GM12875 (cell line): ENCODE measurements at regions not wholly inside any gene's neighbourhood (a gene's known extent, or its start where the extent isn't known, plus 50 kb on each side); places are given as distances from the start of the nearest gene placed in this dataset.

ENCODE experiments used
- H3K4me3 ChIP-seq: one replicate; pipeline ENCODE4 v1.5.1; 2011; ENCODE audit warnings: low read depth, low read length, control low read depth
- TF ChIP-seq, protein P1 (sequence below): IDR thresholded peaks from 2 replicates; pipeline ENCODE4 v1.5.1; 2011; ENCODE audit warnings: low read depth, mild to moderate bottlenecking, control low read depth, inconsistent platforms, low read length, moderate library complexity, borderline replicate concordance; ENCODE audit not compliant: insufficient read depth

- no peak overlapping the region for H3K4me3 ChIP-seq
- TF ChIP-seq, protein P1, sequence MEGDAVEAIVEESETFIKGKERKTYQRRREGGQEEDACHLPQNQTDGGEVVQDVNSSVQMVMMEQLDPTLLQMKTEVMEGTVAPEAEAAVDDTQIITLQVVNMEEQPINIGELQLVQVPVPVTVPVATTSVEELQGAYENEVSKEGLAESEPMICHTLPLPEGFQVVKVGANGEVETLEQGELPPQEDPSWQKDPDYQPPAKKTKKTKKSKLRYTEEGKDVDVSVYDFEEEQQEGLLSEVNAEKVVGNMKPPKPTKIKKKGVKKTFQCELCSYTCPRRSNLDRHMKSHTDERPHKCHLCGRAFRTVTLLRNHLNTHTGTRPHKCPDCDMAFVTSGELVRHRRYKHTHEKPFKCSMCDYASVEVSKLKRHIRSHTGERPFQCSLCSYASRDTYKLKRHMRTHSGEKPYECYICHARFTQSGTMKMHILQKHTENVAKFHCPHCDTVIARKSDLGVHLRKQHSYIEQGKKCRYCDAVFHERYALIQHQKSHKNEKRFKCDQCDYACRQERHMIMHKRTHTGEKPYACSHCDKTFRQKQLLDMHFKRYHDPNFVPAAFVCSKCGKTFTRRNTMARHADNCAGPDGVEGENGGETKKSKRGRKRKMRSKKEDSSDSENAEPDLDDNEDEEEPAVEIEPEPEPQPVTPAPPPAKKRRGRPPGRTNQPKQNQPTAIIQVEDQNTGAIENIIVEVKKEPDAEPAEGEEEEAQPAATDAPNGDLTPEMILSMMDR: no peak
These were observed 63.1 kb upstream of the PDHA1 start for GRCh38 chrX:19280636-19281035.

DNA sequence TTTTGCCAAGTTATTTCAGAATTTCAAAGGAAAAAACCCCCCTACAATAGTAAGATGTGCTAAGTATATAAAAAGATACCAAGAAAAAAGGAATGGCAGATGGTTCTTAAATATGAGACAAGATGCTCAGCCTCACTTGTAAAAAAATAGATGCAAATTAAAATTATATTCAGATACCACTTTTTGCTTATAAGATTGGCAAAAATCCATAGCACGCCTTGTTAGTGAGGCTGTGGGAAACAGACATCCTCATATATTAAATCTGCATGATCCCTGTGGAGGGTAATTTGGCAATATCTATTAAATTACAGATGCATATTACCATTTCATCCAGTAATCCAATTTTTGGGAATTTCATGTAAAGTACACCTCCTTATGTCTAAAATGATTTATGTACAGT lies 62.5 kb upstream of the PDHA1 start:
- TF ChIP-seq, protein P1: no peak
- H3K4me3 ChIP-seq: no peak overlapping the region

GRCh38 chrX:19283597-19284339 lies 60.0 kb upstream of the PDHA1 start:
- TF ChIP-seq, protein P1: no peak
- no peak overlapping the region for H3K4me3 ChIP-seq

DNA sequence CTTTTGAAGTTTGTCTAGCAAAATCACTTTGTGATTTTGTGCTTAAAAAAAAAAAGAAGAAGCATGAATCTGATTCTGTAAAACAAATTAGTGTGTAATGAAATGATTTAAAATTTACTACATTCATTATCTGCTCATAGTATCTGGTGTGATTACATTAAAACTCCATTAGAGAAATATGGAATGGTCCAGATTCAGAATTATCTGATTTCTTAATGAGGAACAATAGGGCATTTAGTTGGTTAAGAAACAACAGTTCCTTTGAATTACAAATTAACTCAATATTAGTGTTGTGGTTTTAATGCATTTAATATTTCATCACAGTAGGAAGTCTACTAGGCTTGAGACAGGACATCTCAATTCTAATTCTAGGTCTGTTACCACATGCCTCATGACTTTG lies 57.9 kb upstream of the PDHA1 start:
- H3K4me3 ChIP-seq: no peak overlapping the region
- TF ChIP-seq, protein P1: no peak

DNA sequence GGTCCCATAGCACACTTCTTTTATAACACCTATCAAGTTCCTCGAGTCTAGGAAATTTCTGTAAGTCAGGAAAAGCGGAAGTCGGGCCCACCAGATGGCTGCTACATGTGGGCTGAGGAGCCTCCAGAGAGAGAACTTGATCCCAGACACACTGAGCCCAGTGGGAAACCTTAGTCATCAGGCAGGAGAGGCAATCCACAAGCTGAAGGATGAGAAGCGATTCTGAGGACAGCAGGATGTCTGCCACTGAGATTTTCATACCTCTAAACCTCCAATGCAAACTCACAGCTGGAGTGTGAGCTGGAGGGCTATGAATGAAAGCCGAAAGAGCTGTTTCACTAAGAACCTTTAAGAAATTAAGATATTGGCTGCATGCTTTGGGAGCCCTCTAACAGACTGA lies 52.6 kb upstream of the PDHA1 start:
- H3K4me3 ChIP-seq: no peak overlapping the region
- TF ChIP-seq, protein P1: no peak

DNA sequence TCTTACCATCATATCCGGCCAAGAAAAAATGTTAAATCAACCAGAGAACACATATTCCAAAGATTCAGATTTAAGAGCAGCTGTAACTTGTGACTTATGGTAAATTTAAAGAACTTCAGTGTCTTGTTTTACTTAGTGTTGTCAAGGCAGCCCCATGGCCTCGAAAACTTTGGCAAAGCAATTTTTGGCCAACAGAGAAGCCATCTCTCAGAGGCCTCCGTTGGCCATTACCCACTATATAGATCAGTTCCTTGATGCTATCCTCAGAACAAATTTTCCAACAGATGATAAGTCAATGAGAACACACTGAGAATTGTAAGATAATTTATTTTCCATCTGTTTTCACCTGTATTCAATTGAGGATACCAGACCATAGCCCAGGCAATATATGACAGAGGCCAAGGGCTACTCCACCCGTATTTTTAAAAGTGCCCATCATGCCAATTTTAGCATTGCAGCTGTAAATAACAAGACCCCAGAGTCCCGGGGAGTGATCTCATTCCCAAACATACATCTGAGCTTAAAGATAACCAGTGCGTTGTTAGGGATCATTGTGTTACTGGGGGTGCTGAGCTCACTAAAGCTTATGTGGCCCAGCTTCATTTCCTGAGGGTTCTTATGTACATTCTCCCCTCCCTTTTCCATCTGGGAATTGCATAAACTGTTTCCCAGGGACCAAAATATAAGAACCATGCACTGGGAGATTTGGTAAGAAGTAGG lies 50.0 kb upstream of the PDHA1 start:
- TF ChIP-seq, protein P1: no peak
- no peak overlapping the region for H3K4me3 ChIP-seq
